CD4-positive, alpha-beta T cell treated with Interleukin-17A for 1 hour (primary cell): ENCODE measurements at regions not wholly inside any gene's neighbourhood (a gene's known extent, or its start where the extent isn't known, plus 50 kb on each side); places are given as distances from the start of the nearest gene placed in this dataset.
A peak's percentile ranks its signal among the peaks of the same experiment; 100 is the strongest.
"Not testable (repeated sequence)": the region's sequence is repeated elsewhere in the genome, so short reads cannot be mapped to it uniquely, and the experiment has no call there.

Experiments
- DNase-seq: peaks from one replicate; pipeline ENCODE4 v3.0.0-alpha.2; 2020

DNA sequence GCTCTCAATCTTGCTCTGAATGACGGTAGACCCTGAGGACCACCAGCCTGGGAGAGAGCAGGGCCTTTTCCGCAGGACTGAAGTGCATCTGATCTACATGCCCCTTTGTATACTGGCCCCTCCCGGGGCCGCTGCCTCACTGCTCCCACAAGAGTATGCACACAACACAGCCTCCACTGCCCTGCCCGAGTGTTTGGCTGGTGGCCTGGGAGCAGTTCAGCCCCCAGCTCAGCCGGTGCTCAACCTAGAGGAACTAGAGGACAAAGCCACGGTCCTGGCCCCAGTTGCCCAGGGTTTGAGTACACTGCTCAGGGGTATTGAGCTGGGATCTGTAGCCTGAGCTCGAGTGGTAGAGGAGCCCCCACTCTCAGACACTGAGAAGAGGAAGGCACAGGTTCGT lies 118.9 kb upstream of the CAB39 start:
- DNase-seq: no peak

DNA sequence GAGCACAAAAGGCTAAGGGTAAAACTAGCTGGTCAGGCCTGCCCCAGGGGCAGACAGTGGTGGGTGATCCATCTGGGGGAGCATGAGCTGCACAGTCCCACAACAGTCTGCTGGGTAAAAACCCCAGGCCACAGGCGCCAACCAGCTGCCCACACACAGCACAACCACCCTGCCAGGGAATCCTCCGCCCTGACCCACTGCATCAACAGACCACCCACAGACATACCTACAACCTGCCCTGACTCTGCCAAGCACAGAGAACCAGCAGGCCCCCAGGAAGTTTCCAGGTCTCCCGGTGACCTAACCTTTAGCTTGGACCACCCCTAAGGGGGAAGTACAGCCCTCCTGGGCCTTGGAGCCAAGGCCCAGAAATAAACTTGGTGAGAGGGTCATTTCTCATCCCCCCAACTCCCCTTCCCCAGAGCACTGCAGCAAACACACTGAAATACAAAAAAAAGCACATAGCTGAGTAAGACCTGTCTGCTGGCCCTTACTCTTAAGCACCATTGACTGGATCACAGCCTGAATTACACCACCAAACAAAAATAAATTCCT lies 118.3 kb upstream of the CAB39 start:
- DNase-seq: no peak

GRCh38 chr2:230599853-230600252 lies 112.8 kb upstream of the CAB39 start:
- DNase-seq: peak; percentile 35

DNA sequence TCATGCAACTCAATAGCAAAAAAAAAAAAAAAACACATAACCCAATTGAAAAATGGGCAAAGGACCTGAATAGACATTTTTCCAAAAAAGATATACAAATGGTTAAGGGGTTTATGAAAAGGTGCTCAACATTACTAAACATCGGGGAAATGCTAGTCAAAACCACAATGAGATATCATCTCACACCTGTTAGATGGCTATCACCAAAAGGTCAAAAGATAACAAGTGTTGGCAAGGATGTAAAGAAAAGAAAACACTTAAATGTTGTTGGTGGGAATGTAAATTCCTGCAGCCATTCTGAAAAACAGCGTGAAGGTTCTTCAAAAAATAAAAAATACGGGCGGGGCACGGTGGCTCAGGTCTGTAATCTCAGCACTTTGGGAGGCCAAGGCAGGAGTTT lies 112.4 kb upstream of the CAB39 start:
- DNase-seq: peak; percentile 53

GRCh38 chr2:230600881-230601280 lies 111.8 kb upstream of the CAB39 start:
- no peak for DNase-seq

DNA sequence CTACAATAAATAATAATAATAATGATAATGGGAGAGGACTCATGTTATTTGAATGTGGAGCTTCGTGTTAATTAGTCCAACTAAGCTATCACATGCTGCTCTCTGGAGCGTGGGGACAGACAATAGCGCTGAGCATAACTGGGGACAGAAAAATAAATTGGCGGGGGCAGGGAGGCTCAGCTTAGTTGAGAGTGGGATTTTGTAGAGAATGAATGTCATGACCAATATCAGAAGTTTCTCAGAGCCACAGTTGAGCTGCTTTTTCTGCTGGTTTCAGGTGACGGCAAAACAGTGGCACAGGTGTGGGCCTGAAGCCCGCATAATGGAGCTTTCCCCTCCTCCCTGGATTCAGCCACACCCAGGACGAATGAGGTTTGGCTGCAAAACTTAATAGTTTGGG lies 111.1 kb upstream of the CAB39 start:
- DNase-seq: no peak

DNA sequence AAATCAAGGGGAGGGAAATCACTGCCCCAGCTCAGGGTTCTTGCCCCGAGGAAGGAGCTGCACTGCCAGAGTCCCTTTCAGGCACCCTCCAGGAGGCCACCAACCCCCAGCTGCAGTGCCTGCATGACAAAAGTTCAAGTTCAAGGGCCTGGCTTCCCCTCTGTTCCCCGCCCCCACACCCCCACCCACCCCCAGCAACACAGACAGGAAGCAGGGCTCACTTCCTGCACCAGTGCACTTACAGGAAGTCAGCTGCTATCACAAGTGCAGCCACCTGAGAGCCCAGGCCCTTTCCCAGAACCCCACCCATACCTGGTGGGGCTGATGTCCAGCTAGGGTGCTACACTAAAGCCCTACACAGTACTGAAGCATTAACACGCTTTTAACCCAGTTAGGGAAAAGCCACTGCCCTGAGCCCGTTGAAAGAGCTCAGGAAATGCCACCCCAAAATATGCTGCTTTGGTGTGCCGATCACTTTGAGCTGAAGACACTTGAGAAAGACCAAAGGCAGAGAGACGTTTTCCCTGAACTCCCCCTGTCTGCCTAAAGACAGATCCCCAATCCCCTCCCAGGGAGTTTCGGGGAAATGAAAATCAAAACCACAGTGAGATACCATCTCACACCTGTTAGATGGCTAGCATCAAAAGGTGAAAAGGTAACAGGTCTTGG lies 109.9 kb upstream of the CAB39 start:
- peak; percentile 71 for DNase-seq

GRCh38 chr2:230603317-230603716 lies 109.3 kb upstream of the CAB39 start:
- DNase-seq: peak; percentile 23

DNA sequence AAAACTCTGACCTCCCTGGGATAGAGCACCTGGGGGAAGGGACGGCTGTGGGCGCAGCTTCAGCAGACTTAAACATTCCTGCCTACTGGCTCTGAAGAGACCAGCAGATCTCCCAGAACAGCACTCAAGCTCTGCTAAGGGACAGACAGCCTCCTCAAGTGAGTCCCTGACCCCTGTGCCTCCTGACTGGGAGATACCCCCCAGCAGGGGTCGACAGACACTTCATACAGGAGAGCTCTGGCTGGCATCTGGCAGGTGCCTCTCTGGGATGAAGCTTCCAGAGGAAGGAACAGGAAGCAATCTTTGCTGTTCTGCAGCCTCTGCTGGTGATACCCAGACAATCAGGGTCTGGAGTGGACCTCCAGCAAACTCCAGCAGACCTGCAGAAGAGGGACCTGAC lies 108.5 kb upstream of the CAB39 start:
- not testable (repeated sequence) for DNase-seq

DNA sequence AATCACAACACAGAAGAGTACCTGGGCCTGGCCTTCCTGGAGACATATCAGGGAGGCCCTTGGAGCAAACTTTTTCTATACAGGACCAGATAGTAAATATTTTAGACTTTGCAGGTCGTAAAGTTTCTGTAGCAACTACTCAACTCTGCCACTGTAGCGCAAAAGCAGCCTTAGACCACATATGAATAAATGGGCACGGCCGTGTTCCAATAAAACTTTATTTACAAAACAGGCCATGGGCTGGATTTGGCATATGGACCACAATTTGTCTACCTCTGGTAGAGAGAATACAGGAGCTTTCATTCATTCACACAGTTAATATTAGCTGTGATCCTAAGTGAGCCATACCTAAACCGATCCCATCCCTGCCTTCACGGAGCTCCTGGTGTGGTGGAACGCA lies 98.6 kb upstream of the CAB39 start:
- no peak for DNase-seq

- DNase-seq: no peak
These were observed 97.7 kb upstream of the CAB39 start for GRCh38 chr2:230614913-230615332.

DNA sequence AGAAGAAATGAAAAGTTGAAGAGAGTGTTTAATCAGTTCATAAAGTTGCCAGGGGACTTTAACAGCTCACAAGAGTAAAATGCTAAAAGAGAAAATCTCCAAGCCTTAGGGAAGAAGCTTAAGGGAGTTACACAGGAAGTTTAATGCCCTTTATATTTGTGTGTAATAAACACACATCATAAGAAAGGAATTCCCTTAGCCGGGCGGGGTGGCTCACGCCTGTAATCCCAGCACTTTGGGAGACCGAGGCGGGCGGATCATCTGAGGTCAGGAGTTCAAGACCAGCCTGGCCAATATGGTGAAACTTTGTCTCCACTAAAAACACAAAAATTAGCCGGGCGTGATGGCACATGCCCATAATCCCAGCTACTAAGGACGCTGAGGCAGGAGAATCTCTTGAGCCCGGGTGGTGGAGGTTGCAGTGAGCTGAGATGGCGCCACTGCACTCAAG lies 95.4 kb upstream of the CAB39 start:
- not testable (repeated sequence) for DNase-seq

- DNase-seq: no peak
These were observed 93.2 kb upstream of the CAB39 start for GRCh38 chr2:230619491-230619890.

- DNase-seq: not testable (repeated sequence)
These were observed 87.4 kb upstream of the CAB39 start for GRCh38 chr2:230625220-230625619.

DNA sequence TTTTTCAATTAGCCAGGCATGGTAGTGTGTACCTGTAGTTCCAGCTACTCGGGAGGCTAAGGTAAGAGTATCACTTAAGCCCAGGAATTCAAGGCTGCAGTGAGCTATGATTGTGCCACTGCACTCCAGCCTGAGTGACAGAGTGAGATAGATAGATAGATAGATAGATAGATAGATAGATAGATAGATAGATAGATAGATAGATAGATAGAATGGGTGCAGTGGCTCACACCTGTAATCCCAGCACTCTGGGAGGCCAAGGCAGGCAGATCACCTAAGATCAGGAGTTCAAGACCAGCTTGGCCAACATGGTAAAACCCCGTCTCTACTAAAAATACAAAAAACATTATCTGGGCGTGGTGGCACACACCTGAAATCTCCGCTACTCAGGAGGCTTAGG lies 85.6 kb upstream of the CAB39 start:
- DNase-seq: not testable (repeated sequence)

- no peak for DNase-seq
These were observed 84.6 kb upstream of the CAB39 start for GRCh38 chr2:230627806-230628724.

GRCh38 chr2:230631470-230631869 lies 81.2 kb upstream of the CAB39 start:
- no peak for DNase-seq

- no peak for DNase-seq
These were observed 78.5 kb upstream of the CAB39 start for GRCh38 chr2:230634146-230634545.

DNA sequence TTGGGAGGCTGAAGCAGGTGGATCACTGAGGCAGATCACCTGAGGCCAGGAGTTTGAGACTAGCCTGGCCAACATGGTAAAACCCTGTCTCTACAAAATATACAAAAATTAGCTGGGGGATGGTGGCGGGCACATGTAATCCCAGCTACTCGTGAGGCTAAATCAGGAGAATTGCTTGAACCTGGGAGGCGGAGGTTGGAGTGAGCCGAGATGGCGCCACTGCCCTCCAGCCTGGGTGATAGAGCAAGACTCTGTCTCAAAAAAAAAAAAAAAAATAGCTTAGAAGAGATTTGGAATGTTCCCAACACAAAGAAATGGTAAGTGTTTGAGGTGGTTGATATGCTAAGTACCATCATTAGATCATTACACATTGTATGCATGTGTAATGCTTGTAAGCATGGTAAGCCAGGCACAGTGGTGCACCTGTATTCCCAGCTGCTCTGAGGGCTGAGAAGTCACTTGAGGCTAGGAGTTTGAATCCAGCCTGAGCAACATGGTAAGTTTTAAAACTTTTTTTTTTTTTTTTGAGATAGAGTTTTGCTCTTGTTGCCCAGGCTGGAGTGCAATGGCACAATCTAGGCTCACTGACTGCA lies 77.8 kb upstream of the CAB39 start:
- DNase-seq: not testable (repeated sequence)

DNA sequence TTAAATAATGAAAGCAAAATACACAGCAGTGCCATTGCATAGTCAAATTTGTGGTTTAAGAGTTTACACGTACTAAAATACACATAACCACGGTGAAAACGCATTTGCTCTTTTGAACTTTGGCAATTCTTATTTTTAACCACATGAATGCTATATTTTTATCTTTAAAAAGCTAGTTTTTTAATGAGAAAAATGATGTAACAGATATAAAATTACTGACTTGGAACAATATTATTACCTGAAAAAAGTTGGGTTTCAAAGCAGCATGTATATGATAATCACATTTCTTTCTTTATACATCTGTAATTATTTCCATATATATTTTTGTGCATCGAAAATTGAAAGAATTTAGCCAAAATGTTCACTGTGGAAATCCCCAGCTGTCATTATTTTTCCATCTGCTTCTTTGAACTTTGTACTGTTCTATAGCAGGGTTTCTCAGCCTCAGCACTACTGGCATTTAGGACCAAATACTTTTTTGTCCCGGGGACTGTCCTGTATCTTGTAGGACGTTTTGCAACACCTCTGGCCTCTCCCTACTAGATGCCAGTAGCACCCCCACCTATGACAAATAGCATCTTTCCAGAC lies 75.9 kb upstream of the CAB39 start:
- no peak for DNase-seq

DNA sequence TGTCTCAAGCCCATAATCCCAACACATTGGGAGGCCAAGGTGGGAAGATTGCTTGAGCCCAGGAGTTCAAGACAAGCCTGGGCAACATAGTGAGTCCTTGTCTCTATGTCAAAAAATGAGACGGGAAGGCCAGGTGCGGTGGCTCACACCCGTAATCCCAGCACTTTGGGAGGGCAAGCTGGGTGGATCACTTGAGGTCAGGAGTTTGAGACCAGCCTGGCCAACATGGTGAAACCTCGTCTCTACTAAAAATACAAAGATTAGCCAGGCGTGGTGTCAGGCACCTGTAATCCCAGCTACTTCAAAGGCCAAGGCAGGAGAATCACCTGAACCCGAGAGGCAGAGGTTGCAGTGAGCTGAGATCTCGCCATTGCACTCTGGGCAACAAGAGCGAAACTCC lies 75.2 kb upstream of the CAB39 start:
- DNase-seq: not testable (repeated sequence)

DNA sequence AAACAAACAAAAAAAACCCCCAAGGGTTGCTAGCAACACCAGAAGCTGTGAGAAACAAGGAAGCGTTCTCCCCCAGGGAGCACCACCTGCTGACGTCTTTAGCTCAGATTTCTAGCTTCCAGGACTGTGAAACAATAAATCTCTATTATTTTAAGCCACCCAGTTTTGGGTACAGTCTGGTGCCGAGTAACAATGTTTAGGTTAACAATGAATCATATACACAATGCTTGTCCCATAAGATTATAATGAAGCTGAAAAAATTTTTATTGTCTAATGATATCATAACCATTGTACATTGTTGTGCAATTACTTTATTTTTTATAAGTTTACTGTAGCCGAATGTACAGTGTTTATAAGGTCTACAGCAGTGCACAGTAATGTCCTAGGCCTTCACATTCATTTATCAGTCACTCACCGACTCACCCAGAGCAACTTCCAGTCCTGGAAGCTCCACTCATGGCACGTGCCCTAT lies 72.1 kb upstream of the CAB39 start:
- DNase-seq: no peak

- DNase-seq: no peak
These were observed 69.7 kb upstream of the CAB39 start for GRCh38 chr2:230642966-230643365.
